ENCODE measurements at regions not wholly inside any gene's neighbourhood (a gene's known extent, or its start where the extent isn't known, plus 50 kb on each side); places are given as distances from the start of the nearest gene placed in this dataset.

DNA sequence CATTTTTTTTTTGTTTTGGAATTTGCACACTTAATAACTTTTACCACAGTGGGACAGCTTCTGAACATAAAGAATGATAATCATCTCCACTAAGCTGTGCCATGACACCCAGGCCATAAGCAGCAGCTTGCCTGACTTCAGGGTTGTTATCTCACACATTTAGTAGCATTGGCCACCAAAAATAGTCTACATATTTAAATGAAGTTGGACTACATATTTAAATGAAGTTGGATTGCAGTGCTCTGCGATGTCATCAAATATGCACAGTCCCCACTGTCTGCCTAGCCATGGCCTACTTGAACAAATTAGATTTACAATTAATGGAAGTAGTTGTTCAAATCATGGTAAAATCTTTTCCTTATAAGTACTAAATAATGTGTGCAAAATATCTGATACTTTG lies 101.0 kb downstream of the KLRB1 start:
- no peak overlapping the region for H2BK12ac ChIP-seq (ENCODE audit: low read depth, low read length)
- H3K23ac ChIP-seq (ENCODE audit: insufficient read length) = no peak overlapping the region
- H3K4ac ChIP-seq (replicated peaks; ENCODE audit: insufficient read length, low read depth, low read length) = no peak overlapping the region
- H3K9ac ChIP-seq (replicated peaks in 1 of 4; ENCODE audit: extremely low read depth in 1 of 4, low read depth in 3 of 4, low read length in 3 of 4) = no peak overlapping the region
- H3K56ac ChIP-seq (replicated peaks; ENCODE audit: insufficient read length, low read depth, low read length) = no peak overlapping the region
- H2BK15ac ChIP-seq (ENCODE audit: low read length) = no peak overlapping the region
- H2BK120ac ChIP-seq (replicated peaks; ENCODE audit: low read depth, low read length) = no peak overlapping the region
- no peaks in the 10 kb centered on the region for H3K79me1 ChIP-seq (ENCODE audit: low read depth, low read length)
- ChIA-PET CTCF (ENCODE audit: partially characterized antibody) (no interaction called here), POLR2A (ENCODE audit: partially characterized antibody) (no interaction called here)
- no peak overlapping the region for H3K4me3 ChIP-seq (ENCODE audit: extremely low read depth in 1 of 4, insufficient read depth in 2 of 4, low read depth in 3 of 4, low read length in 4 of 4)
- no peaks in the 10 kb centered on the region for H3K4me1 ChIP-seq (replicated peaks in 1 of 4; ENCODE audit: control insufficient read depth in 3 of 4, insufficient read depth in 4 of 4, low read length in 3 of 4)
- H3K18ac ChIP-seq (ENCODE audit: extremely low read depth, low read length) = no peak overlapping the region
- H4K91ac ChIP-seq (replicated peaks; ENCODE audit: insufficient read length, low read length) = no peak overlapping the region
- no CpG with 5 or more reads among the region's 1 CpG for WGBS, 2 experiments (ENCODE audit: extremely low coverage in 1 of 2, insufficient coverage in 1 of 2, insufficient read length in 1 of 2, insufficient replicate concordance in 2 of 2, low coverage in 1 of 2, low lambda C conversion rate in 2 of 2, missing lambda C conversion rate in 1 of 2)
- H3K23me2 ChIP-seq (ENCODE audit: low read depth, low read length) = no peaks in the 10 kb centered on the region
- no peak overlapping the region for H2AFZ ChIP-seq (ENCODE audit: low read length)
- FAIRE-seq (no peak), DNase-seq (ENCODE audit: low read depth in 1 of 2, low spot score in 2 of 2) (no peak)
- H4K20me1 ChIP-seq (replicated peaks in 1 of 2; ENCODE audit: control insufficient read depth in 1 of 2, insufficient read depth in 2 of 2, low read length in 2 of 2) = no peaks in the 10 kb centered on the region
- H3K9me3 ChIP-seq (ENCODE audit: insufficient read depth in 2 of 2, low read depth in 1 of 2, low read length in 1 of 2) = no peaks in the 10 kb centered on the region
- H3K79me2 ChIP-seq (ENCODE audit: control insufficient read depth in 1 of 2, insufficient read depth in 2 of 2, low read length in 2 of 2) = no peaks in the 10 kb centered on the region
- no peaks in the 10 kb centered on the region for H3K27me3 ChIP-seq (replicated peaks in 1 of 4; ENCODE audit: control insufficient read depth in 3 of 4, extremely low read depth in 1 of 4, insufficient read depth in 3 of 4, low read length in 3 of 4)
- H3K4me2 ChIP-seq (ENCODE audit: insufficient read depth in 1 of 2, low read depth in 2 of 2, low read length in 2 of 2) = no peak overlapping the region
- H3K27ac ChIP-seq (ENCODE audit: low read depth, low read length) = no peak overlapping the region
- H4K5ac ChIP-seq (ENCODE audit: insufficient read length, low read depth, low read length) = no peak overlapping the region
- H3K36me3 ChIP-seq (ENCODE audit: control insufficient read depth in 2 of 4, insufficient read depth in 4 of 4, low read length in 3 of 4) = no peaks in the 10 kb centered on the region
- H3K14ac ChIP-seq (ENCODE audit: insufficient read length) = no peak overlapping the region
- H2BK20ac ChIP-seq (ENCODE audit: low read length) = no peak overlapping the region
- no peak overlapping the region for H4K8ac ChIP-seq (ENCODE audit: extremely low read depth, insufficient read depth, low read length)
- H2AK5ac ChIP-seq (ENCODE audit: low read depth, low read length) = no peak overlapping the region
- H2BK5ac ChIP-seq (ENCODE audit: low read depth, low read length) = no peak overlapping the region
- TF ChIP-seq CTCF (IDR thresholded peaks at IDR 0.05; ENCODE audit: control extremely low read depth in 1 of 3, insufficient read depth in 1 of 3, low read depth in 1 of 3, low read length in 3 of 3) (no peak), TCF12 (IDR thresholded peaks at IDR 0.05; ENCODE audit: low read depth, low read length) (no peak), RNF2 (IDR thresholded peaks at IDR 0.05; ENCODE audit: borderline replicate concordance, low read depth, low read length, missing control alignments, poor library complexity, severe bottlenecking) (no peak), KDM1A (IDR thresholded peaks at IDR 0.05; ENCODE audit: borderline replicate concordance, low read length) (no peak), SIRT6 (IDR thresholded peaks at IDR 0.05; ENCODE audit: low read length) (no peak), YY1 (IDR thresholded peaks at IDR 0.05; ENCODE audit: low read depth, low read length) (no peak), NRF1 (IDR thresholded peaks at IDR 0.05; ENCODE audit: low read depth, low read length) (no peak), ZNF274 (IDR thresholded peaks at IDR 0.05; ENCODE audit: borderline replicate concordance, extremely low read depth, low read length) (no peak), SP4 (IDR thresholded peaks at IDR 0.05; ENCODE audit: low read length) (no peak), RXRA (IDR thresholded peaks at IDR 0.05; ENCODE audit: insufficient read depth, low read depth, low read length) (no peak), POLR2A (IDR thresholded peaks at IDR 0.05; ENCODE audit: control extremely low read depth in 1 of 2, low read depth in 2 of 2, low read length in 2 of 2) (no peak)
- TF ChIP-seq, protein P1, sequence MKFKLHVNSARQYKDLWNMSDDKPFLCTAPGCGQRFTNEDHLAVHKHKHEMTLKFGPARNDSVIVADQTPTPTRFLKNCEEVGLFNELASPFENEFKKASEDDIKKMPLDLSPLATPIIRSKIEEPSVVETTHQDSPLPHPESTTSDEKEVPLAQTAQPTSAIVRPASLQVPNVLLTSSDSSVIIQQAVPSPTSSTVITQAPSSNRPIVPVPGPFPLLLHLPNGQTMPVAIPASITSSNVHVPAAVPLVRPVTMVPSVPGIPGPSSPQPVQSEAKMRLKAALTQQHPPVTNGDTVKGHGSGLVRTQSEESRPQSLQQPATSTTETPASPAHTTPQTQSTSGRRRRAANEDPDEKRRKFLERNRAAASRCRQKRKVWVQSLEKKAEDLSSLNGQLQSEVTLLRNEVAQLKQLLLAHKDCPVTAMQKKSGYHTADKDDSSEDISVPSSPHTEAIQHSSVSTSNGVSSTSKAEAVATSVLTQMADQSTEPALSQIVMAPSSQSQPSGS (IDR thresholded peaks at IDR 0.05; ENCODE audit: low read length) = no peak
